GM12864 (cell line): ENCODE measurements at regions not wholly inside any gene's neighbourhood (a gene's known extent, or its start where the extent isn't known, plus 50 kb on each side); places are given as distances from the start of the nearest gene placed in this dataset.
"Not testable (repeated sequence)": the region's sequence is repeated elsewhere in the genome, so short reads cannot be mapped to it uniquely, and the experiment has no call there.

ENCODE experiments used
- DNase-seq: peaks from one replicate; pipeline ENCODE4 v3.0.0-alpha.2; 2011; ENCODE audit warnings: low read depth
- H3K4me3 ChIP-seq: 2 replicates; pipeline ENCODE4 v1.5.1; 2011; ENCODE audit warnings: mild to moderate bottlenecking, low read depth, low read length, control low read depth
- TF ChIP-seq, protein P1 (sequence below): IDR thresholded peaks from 2 replicates; pipeline ENCODE4 v1.5.1; 2011; ENCODE audit warnings: low read depth, mild to moderate bottlenecking, moderate library complexity, low read length, control low read depth, inconsistent platforms; ENCODE audit errors: missing control alignments

DNA sequence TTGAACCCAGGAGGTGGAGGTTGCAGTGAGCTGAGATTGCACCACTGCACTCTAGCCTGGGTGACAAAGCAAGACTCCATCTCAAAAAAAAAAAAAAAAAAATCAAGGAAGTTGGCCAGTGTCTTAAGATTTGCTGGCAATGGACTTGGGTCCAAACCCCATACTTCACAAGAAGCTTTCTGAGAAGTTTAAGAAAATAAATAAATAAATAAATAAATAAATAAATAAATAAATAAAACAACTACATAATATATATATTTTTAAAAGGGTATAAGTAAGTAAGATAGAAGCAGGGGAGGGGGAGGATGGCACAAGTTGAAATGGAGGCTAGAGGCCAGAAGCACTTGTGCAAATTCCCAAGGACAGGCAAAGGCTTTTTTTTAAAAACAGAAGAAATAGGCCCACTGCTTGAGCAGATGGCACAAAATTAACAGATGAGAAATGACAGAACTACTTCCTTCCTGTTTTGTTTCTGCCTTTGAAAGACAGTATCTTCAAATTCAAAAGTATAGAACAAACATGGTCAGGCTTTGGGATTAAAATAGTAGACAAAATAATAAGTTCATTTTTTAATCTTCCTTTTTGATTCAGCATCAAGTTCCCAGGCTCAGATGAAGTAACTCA is 287.7 kb downstream of the ALDH8A1 start:
- DNase-seq = no peak
- H3K4me3 ChIP-seq = no peak overlapping the region
- TF ChIP-seq, protein P1, sequence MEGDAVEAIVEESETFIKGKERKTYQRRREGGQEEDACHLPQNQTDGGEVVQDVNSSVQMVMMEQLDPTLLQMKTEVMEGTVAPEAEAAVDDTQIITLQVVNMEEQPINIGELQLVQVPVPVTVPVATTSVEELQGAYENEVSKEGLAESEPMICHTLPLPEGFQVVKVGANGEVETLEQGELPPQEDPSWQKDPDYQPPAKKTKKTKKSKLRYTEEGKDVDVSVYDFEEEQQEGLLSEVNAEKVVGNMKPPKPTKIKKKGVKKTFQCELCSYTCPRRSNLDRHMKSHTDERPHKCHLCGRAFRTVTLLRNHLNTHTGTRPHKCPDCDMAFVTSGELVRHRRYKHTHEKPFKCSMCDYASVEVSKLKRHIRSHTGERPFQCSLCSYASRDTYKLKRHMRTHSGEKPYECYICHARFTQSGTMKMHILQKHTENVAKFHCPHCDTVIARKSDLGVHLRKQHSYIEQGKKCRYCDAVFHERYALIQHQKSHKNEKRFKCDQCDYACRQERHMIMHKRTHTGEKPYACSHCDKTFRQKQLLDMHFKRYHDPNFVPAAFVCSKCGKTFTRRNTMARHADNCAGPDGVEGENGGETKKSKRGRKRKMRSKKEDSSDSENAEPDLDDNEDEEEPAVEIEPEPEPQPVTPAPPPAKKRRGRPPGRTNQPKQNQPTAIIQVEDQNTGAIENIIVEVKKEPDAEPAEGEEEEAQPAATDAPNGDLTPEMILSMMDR = no peak

DNA sequence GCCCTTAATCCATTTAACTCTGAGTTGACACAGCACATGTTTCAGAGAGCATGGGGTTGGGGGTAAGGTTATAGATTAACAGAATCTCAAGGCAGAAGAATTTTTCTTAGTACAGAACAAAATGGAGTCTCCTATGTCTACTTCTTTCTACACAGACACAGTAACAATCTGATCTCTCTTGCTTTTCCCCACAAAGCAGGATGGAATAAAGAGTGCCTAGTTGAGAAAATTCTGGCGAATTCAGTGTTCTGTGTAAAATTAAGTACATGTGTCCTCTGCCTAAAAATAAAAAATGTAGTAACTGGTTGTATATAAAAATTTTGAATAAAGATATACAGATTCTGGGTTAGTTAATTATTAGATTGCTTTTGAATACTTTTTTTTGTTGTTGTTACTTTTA is 290.0 kb downstream of the ALDH8A1 start:
- not testable (repeated sequence) for DNase-seq, H3K4me3 ChIP-seq

DNA sequence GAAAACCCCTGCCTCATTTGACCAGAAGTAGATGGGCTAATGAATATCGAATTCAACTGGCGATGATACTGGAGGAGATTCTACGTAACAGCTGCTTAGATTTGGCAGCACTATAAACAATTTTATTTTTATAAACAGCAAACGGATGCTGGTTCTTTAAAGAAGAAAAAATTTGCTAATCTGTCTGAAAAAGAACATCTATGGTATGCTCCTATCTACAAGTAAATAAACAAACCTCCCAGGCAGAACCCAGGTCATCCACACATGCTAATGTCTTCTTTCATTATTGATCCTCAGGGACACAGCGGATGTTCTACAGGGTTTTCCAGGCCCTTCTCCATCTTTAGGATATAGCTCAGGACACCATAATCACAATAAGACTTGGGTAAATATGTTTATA is 291.3 kb downstream of the ALDH8A1 start:
- no peak overlapping the region for H3K4me3 ChIP-seq
- DNase-seq = no peak
- TF ChIP-seq, protein P1 = no peak

DNA sequence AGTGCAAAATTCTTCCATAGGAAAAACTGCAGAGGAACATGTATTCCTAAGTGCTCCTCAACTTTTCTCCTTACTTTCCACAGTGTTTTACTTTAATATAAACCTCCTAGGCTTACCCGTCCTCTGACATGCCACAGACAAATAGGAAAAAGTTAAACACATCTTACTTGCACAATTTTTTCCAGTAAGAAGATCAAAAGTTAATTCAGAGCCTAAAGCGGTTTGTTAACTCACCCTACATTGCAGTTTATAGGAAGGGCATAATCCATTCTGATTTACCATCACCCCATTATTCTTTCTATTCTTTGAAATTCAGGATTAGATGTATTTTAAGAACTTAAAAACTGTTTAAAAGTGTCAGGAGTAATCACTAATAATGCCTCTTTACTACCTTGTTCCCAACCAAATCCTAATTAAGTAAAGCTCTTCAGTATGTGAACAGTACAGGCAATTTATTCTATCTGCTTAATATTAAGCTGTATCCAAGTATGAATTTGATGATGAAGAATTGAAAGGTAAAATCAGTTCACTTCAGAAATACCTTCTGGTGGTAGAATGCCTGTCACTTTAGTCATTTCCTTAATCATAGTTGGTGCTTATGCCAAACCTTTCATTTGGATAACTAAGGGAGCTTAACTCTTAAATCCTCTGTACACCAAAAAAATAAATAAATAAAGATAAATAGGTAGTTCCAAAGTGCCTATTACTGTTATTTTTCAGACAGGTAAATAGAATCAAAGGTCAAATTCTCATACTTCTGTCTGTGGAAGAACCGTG is 292.0 kb downstream of the ALDH8A1 start:
- H3K4me3 ChIP-seq = no peak overlapping the region
- no peak for DNase-seq
- TF ChIP-seq, protein P1 = no peak

DNA sequence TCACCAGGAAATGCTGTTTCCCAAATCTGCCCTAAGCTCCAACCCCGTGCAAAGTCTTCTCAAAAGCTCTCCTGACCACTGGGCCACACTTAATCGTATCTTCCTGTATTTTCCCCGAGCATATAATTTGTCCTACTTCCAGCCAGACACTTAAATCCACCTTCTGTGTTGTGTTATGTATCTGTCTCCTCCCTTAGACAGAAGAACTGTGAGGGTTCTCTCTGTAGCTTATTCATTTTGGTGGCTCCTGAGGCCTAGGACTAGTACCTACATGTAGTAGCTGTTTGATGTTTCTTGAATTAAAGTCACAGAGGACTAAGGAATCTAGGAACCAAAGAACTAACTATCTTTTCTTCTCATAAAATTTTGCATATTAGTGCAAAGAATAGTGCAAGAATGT is 292.6 kb downstream of the ALDH8A1 start:
- TF ChIP-seq, protein P1 = no peak
- no peak overlapping the region for H3K4me3 ChIP-seq
- no peak for DNase-seq

DNA sequence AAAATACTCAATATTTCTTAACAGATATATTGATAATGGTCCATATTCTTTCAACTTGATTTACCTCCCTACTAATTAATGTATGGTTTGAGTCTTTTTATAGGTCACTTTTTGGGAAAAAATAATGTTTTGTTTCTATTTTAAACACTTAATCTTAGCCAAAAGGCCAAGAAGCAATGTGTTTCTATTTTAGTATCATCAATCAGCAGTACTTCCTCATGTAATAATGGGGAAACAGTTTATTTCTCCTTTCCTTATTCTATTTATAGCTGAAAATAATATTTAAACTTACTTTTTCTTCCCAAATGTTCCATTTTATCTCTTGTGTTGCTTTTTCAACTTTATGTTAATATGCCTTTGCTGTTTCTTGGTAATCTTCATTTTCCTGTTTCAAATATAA is 295.1 kb downstream of the ALDH8A1 start:
- DNase-seq = no peak
- no peak overlapping the region for H3K4me3 ChIP-seq
- TF ChIP-seq, protein P1 = no peak

DNA sequence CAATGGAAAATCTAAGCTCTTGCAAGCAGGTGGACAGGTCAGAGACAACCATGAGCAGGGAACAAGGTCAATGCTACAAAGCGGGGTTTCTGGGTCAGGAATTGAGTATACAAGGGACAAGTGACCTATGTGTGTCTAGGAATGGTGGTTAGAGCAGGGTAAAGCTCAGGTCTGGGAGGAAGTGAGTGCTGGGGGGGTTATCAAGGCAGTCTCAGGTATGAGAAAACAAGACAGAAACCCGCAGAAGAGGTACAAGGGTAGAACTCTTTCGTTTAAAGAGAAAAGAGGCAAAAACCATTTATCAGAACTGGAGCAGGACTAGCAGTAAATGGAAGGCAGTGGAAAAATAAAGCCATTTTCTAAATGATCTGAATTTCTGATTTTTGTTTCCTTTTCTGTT is 298.4 kb downstream of the ALDH8A1 start:
- DNase-seq = no peak
- TF ChIP-seq, protein P1 = no peak
- no peak overlapping the region for H3K4me3 ChIP-seq
